ENCODE measurements at regions not wholly inside any gene's neighbourhood (a gene's known extent, or its start where the extent isn't known, plus 50 kb on each side); places are given as distances from the start of the nearest gene placed in this dataset.
"Not testable (repeated sequence)": the region's sequence is repeated elsewhere in the genome, so short reads cannot be mapped to it uniquely, and the experiment has no call there.

- TF ChIP-seq E2F1 (CRISPR knock-in tag; IDR thresholded peaks at IDR 0.05) (no peak), NR3C1 (CRISPR knock-in tag; conservative IDR thresholded peaks at IDR 0.05; ENCODE audit: low read depth) (no peak), FOXJ3 (CRISPR knock-in tag; IDR thresholded peaks at IDR 0.05; ENCODE audit: borderline replicate concordance) (no peak), ZNF281 (CRISPR knock-in tag; IDR thresholded peaks at IDR 0.05) (no peak), RORB (CRISPR knock-in tag; IDR thresholded peaks at IDR 0.05) (no peak)
Measured at GRCh38 chr14:57136669-57137328, 131.9 kb downstream of the EXOC5 start (continued).

GRCh38 chr14:57127809-57128208 lies 140.9 kb downstream of the EXOC5 start:
- H3K9me3 Mint-ChIP-seq; DNase-seq (ENCODE audit: low spot score); CTCF ChIA-PET; POLR2A ChIA-PET; ATAC-seq; H3K4me3 Mint-ChIP-seq; H3K27me3 Mint-ChIP-seq (ENCODE audit: low read depth); H3K27ac Mint-ChIP-seq; H3K36me3 Mint-ChIP-seq; H3K4me1 Mint-ChIP-seq: not testable (repeated sequence)

GRCh38 chr14:57122129-57122528 lies 146.6 kb downstream of the EXOC5 start:
- ChIA-PET POLR2A (no interaction called here), CTCF (no interaction called here)
- no peak for DNase-seq (ENCODE audit: low spot score)
- Mint-ChIP-seq H3K4me3 (no peak overlapping the region), H3K36me3 (no peaks in the 10 kb centered on the region), H3K27ac (no peak overlapping the region), H3K27me3 (ENCODE audit: low read depth) (no peaks in the 10 kb centered on the region), H3K9me3 (no peaks in the 10 kb centered on the region), H3K4me1 (0 out of 2 replicates have a peak, but pooled peaks cover 3% of the 10 kb centered on the region)
- no peak for ATAC-seq
- TF ChIP-seq FOXP1 (CRISPR knock-in tag; IDR thresholded peaks at IDR 0.05; ENCODE audit: borderline replicate concordance) (no peak), ETV6 (CRISPR knock-in tag; IDR thresholded peaks at IDR 0.05) (no peak), GRHL2 (CRISPR knock-in tag; IDR thresholded peaks at IDR 0.05; ENCODE audit: insufficient replicate concordance, severe bottlenecking) (no peak), IRF2 (CRISPR knock-in tag; IDR thresholded peaks at IDR 0.05; ENCODE audit: borderline replicate concordance, low read depth) (no peak), CTCF (IDR thresholded peaks at IDR 0.05) (no peak), ZNF317 (CRISPR knock-in tag; IDR thresholded peaks at IDR 0.05; ENCODE audit: borderline replicate concordance, low read depth) (no peak), ZSCAN18 (CRISPR knock-in tag; IDR thresholded peaks at IDR 0.05) (no peak), NR2C2 (CRISPR knock-in tag; IDR thresholded peaks at IDR 0.05) (no peak), SOX15 (CRISPR knock-in tag; IDR thresholded peaks at IDR 0.05) (no peak), CREM (CRISPR knock-in tag; IDR thresholded peaks at IDR 0.05) (no peak)

Data from WTC11 (cell line).